ENCODE measurements at regions not wholly inside any gene's neighbourhood (a gene's known extent, or its start where the extent isn't known, plus 50 kb on each side); places are given as distances from the start of the nearest gene placed in this dataset.
"Not testable (repeated sequence)": the region's sequence is repeated elsewhere in the genome, so short reads cannot be mapped to it uniquely, and the experiment has no call there.

GRCh38 chr14:106037380-106037779 lies 511.0 kb downstream of the TMEM121 start:
- H3K27me3 Mint-ChIP-seq: peaks cover 11% of the 10 kb centered on the region
- no peak overlapping the region for H3K27ac Mint-ChIP-seq
- no peak overlapping the region for H3K4me3 Mint-ChIP-seq
- H3K36me3 Mint-ChIP-seq: no peaks in the 10 kb centered on the region
- DNase-seq: no peak
- H3K4me1 Mint-ChIP-seq: peaks cover 7% of the 10 kb centered on the region
- no peaks in the 10 kb centered on the region for H3K9me3 Mint-ChIP-seq

GRCh38 chr14:106038263-106038662 lies 511.9 kb downstream of the TMEM121 start:
- Mint-ChIP-seq H3K9me3 (no peaks in the 10 kb centered on the region), H3K4me3 (no peak overlapping the region), H3K27me3 (peaks cover 14% of the 10 kb centered on the region), H3K27ac (no peak overlapping the region), H3K36me3 (no peaks in the 10 kb centered on the region), H3K4me1 (peaks cover 7% of the 10 kb centered on the region)
- no peak for DNase-seq

- H3K4me3 Mint-ChIP-seq: no peak overlapping the region
- H3K4me1 Mint-ChIP-seq: peaks cover 3% of the 10 kb centered on the region
- no peaks in the 10 kb centered on the region for H3K9me3 Mint-ChIP-seq
- peak; percentile 53 for DNase-seq
- no peaks in the 10 kb centered on the region for H3K36me3 Mint-ChIP-seq
- H3K27ac Mint-ChIP-seq: no peak overlapping the region
- peaks cover 14% of the 10 kb centered on the region for H3K27me3 Mint-ChIP-seq
Observed at GRCh38 chr14:106039400-106039799, 513.0 kb downstream of the TMEM121 start.

DNA sequence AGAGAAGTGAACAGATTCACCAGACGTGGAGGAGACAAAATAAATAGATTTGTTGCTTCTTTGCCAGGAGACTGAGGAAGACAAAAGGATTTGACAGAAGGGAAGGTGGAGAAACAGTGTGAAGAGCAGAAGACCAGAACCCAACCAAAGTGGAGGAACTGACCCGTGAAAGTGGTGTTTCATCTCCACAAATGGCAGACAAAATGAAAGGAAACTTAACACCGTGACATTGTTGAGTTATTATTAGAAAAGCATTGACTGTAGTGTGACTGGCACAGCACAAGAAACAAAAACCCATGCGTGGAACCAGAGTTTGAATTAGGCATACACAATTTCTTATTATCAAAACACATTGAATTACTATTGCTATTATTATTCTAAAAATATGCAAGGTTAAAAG lies 518.1 kb downstream of the TMEM121 start:
- H3K36me3 Mint-ChIP-seq: no peaks in the 10 kb centered on the region
- H3K4me3 Mint-ChIP-seq: no peak overlapping the region
- peaks cover 12% of the 10 kb centered on the region for H3K27me3 Mint-ChIP-seq
- H3K9me3 Mint-ChIP-seq: no peaks in the 10 kb centered on the region
- H3K4me1 Mint-ChIP-seq: peaks cover 8% of the 10 kb centered on the region
- H3K27ac Mint-ChIP-seq: no peak overlapping the region
- DNase-seq: no peak

DNA sequence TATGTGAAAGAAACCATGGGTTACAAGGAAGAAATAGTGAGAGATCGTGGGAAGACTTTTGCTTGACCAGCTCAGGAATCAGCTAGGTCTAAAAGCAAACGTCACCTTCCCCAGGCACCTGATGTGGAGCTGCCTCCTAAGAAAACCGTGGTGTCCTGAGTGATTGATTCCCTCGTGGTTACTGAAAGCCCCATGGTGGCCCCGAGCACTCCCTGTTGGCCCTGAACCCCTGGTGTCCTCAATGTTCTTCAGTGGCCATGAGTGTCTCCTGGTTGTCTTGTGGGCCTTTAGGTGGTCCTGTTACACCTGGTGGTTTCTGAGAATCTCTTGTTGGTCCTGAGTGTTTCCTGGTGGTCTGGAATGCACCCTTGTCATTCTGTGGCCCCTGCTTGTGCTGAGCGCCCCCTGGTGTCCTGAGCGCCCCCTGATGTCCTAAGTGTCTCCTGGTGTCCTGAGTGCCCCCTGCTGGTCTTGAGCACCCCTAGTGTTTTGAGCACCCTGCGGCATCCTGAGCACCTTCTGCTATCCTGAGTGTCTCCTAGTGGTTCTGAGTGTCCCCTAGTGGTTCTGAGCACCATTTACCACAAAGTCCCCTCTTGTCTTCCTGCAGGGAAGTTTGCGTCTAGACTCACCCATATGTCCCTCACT lies 518.7 kb downstream of the TMEM121 start:
- Mint-ChIP-seq H3K4me3 (no peak overlapping the region), H3K4me1 (peaks cover 6% of the 10 kb centered on the region), H3K27me3 (peaks cover 16% of the 10 kb centered on the region), H3K36me3 (no peaks in the 10 kb centered on the region), H3K9me3 (no peaks in the 10 kb centered on the region), H3K27ac (no peak overlapping the region)
- DNase-seq: peak; percentile 84

DNA sequence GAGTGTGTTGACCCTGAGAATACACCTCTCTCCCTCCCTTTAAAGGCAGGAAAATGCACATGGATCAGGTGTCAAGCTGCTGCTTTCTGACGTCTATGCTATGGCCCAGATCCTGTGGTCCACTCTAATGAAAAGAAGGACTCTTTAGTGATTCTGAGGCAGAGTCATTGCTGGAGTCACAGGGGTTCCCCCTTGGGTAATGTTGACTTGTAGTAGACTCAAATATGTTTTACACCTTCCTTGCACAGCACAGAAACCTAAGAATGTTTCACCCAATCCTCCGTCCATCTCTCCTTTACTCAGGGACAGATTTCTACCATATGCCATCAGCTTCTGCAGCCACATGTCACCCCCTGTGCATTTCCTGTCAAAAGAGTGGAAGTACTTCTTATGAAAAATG lies 525.4 kb downstream of the TMEM121 start:
- no peak for DNase-seq
- Mint-ChIP-seq H3K4me1 (no peaks in the 10 kb centered on the region), H3K36me3 (no peaks in the 10 kb centered on the region), H3K27me3 (peaks cover 13% of the 10 kb centered on the region), H3K4me3 (no peak overlapping the region), H3K9me3 (no peaks in the 10 kb centered on the region), H3K27ac (no peak overlapping the region)

GRCh38 chr14:106055289-106055688 lies 528.9 kb downstream of the TMEM121 start:
- Mint-ChIP-seq H3K36me3 (no peaks in the 10 kb centered on the region), H3K9me3 (no peaks in the 10 kb centered on the region), H3K4me1 (no peaks in the 10 kb centered on the region), H3K4me3 (no peak overlapping the region), H3K27me3 (peaks cover 6% of the 10 kb centered on the region), H3K27ac (no peak overlapping the region)
- DNase-seq: no peak

- Mint-ChIP-seq H3K27ac (no peak overlapping the region), H3K36me3 (no peaks in the 10 kb centered on the region), H3K4me3 (no peak overlapping the region), H3K4me1 (peaks cover 11% of the 10 kb centered on the region), H3K27me3 (peaks cover 6% of the 10 kb centered on the region), H3K9me3 (no peaks in the 10 kb centered on the region)
- DNase-seq: no peak
Observed at GRCh38 chr14:106058342-106058741, 532.0 kb downstream of the TMEM121 start.

DNA sequence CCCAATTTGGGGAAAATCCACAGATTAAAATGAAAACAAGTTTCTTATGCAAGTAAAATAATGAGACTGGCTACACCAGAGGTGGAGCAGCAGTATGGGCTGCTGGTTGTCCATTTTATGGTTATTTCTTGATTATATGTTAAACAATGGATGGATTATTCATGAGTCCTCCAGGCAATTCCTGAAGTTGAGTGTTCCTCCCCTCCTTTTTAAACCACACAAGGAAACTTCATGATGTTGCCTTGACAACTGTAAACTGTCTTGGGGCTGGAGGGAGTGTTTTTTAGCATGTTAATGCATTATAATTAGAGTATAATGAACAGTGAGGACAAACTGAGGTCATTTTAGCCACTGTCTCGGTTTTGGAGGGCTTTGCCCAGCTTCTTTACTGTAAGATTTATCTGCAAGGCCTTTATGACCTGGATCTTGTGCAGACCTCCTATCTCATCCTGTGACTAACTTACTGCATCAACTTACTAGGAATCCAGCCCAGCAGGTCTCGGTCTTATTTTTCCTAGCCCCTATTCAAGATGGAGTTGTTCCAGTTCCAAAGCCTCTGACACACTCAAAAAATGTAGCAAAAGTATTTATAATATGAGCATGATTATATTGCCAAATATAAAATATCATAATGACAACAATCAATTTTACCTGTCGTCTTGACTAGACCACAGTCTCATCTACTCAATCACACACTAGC lies 534.0 kb downstream of the TMEM121 start:
- no peaks in the 10 kb centered on the region for H3K9me3 Mint-ChIP-seq
- peaks cover 7% of the 10 kb centered on the region for H3K27me3 Mint-ChIP-seq
- H3K36me3 Mint-ChIP-seq: no peaks in the 10 kb centered on the region
- no peak overlapping the region for H3K27ac Mint-ChIP-seq
- H3K4me1 Mint-ChIP-seq: peaks cover 11% of the 10 kb centered on the region
- DNase-seq: no peak
- no peak overlapping the region for H3K4me3 Mint-ChIP-seq

GRCh38 chr14:106061877-106062500 lies 535.6 kb downstream of the TMEM121 start:
- peaks cover 11% of the 10 kb centered on the region for H3K4me1 Mint-ChIP-seq
- peak; percentile 68 for DNase-seq
- H3K27ac Mint-ChIP-seq, H3K4me3 Mint-ChIP-seq, H3K9me3 Mint-ChIP-seq, H3K36me3 Mint-ChIP-seq: not testable (repeated sequence)
- H3K27me3 Mint-ChIP-seq: peaks cover 16% of the 10 kb centered on the region

GRCh38 chr14:106062502-106063272 lies 536.3 kb downstream of the TMEM121 start:
- peaks cover 11% of the 10 kb centered on the region for H3K4me1 Mint-ChIP-seq

GRCh38 chr14:106067935-106068334 lies 541.6 kb downstream of the TMEM121 start:
- DNase-seq: no peak
- no peak overlapping the region for H3K4me3 Mint-ChIP-seq
- peaks cover 42% of the 10 kb centered on the region for H3K27me3 Mint-ChIP-seq
- no peaks in the 10 kb centered on the region for H3K36me3 Mint-ChIP-seq
- peaks cover 10% of the 10 kb centered on the region for H3K4me1 Mint-ChIP-seq
- no peak overlapping the region for H3K27ac Mint-ChIP-seq
- H3K9me3 Mint-ChIP-seq: no peaks in the 10 kb centered on the region

More at GRCh38 chr14:106062502-106063272, 536.3 kb downstream of the TMEM121 start:
- no peak overlapping the region for H3K4me3 Mint-ChIP-seq
- DNase-seq: no peak
- no peak overlapping the region for H3K27ac Mint-ChIP-seq
- no peaks in the 10 kb centered on the region for H3K9me3 Mint-ChIP-seq
- H3K36me3 Mint-ChIP-seq: no peaks in the 10 kb centered on the region
- H3K27me3 Mint-ChIP-seq: peaks cover 16% of the 10 kb centered on the region

- Mint-ChIP-seq H3K27ac (peak overlapping the region; percentile 12), H3K4me3 (no peak overlapping the region), H3K27me3 (peaks cover 40% of the 10 kb centered on the region), H3K4me1 (peaks cover 10% of the 10 kb centered on the region), H3K9me3 (no peaks in the 10 kb centered on the region), H3K36me3 (no peaks in the 10 kb centered on the region)
- DNase-seq: no peak
Observed at GRCh38 chr14:106069804-106070625, 543.6 kb downstream of the TMEM121 start.

DNA sequence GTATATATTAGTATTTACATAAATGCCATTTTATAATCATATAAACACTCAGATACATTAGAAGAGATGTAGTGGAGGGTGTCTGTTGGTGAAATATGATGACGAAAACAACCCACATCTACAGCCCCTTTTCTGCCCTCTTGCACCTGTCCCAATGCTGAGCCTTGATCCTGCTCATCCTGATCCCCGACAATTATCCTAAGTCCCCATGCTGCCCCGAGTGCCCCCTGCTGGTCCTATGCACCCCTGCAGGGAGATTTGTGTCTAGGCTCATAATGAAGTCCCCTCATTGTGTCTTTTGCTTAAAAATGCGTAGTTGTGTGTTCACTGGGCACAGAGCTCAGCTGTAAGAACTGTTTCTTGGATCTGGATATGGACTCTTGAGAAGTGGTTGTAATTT lies 554.5 kb downstream of the TMEM121 start:
- Mint-ChIP-seq H3K27me3 (peaks cover 41% of the 10 kb centered on the region), H3K27ac (no peak overlapping the region), H3K4me3 (no peak overlapping the region), H3K9me3 (peaks cover 4% of the 10 kb centered on the region), H3K4me1 (no peaks in the 10 kb centered on the region), H3K36me3 (no peaks in the 10 kb centered on the region)
- DNase-seq: no peak

All from activated naive CD8-positive, alpha-beta T cell treated with anti-CD3 and anti-CD28 coated beads for 36 hours (primary cell).